IMR-90 (cell line): ENCODE measurements at regions not wholly inside any gene's neighbourhood (a gene's known extent, or its start where the extent isn't known, plus 50 kb on each side); places are given as distances from the start of the nearest gene placed in this dataset.

Source experiments
- ATAC-seq: fragments of 200-7000 bp; cut with Tn5 transposase; 2 replicates; pipeline ENCODE4 v1.9.1; 2020; ENCODE audit warnings: low read depth, mild to moderate bottlenecking, moderate library complexity
- BruUV-seq: library from RNA; stranded (reverse); fragments of 400-500 nt; replicated peaks from 2 replicates; lab custom pipeline; 2021; lab: Mats Ljungman, UMichigan
- CTCF ChIA-PET: fragments of 300-600 bp; formaldehyde crosslinking; extraction: SDS; loops from one replicate; lab custom pipeline; 2021; ENCODE audit warnings: antibody characterized with exemption; lab: Yijun Ruan, JAX
- POLR2A ChIA-PET: fragments of 300-600 bp; sonication (Branson Sonifier 250); formaldehyde crosslinking; loops from one replicate; lab custom pipeline; 2022; ENCODE audit warnings: antibody characterized with exemption; ENCODE audit not compliant: unreplicated experiment; lab: Charles Lee
- DNase-seq: peaks from one replicate; pipeline ENCODE4 v3.0.0; 2013
- H2AFZ ChIP-seq: replicated peaks from 2 replicates; pipeline ENCODE3; 2013; ENCODE audit warnings: low read length, mild to moderate bottlenecking; ENCODE audit not compliant: poor library complexity
- H2AK5ac ChIP-seq: 2 replicates; pipeline ENCODE4 v1.6.1; 2013; ENCODE audit warnings: low read depth, low read length, inconsistent platforms
- H2AK9ac ChIP-seq: replicated peaks from 2 replicates; pipeline ENCODE3; 2013; ENCODE audit warnings: mild to moderate bottlenecking, low read depth, low read length, moderate library complexity; ENCODE audit not compliant: poor library complexity
- H2BK120ac ChIP-seq: 2 replicates; pipeline ENCODE4 v1.6.1; 2013; ENCODE audit warnings: low read depth, low read length, inconsistent platforms
- H2BK15ac ChIP-seq: 3 replicates; pipeline ENCODE4 v1.6.1; 2013; ENCODE audit warnings: low read depth, low read length, inconsistent platforms
- H2BK20ac ChIP-seq: 2 replicates; pipeline ENCODE4 v1.6.1; 2013; ENCODE audit warnings: low read depth, mild to moderate bottlenecking, inconsistent platforms, low read length, moderate library complexity
- H2BK5ac ChIP-seq: 2 replicates; pipeline ENCODE4 v1.6.1; 2013; ENCODE audit warnings: mild to moderate bottlenecking, low read depth, low read length, inconsistent platforms; ENCODE audit not compliant: poor library complexity, severe bottlenecking
- H3K14ac ChIP-seq: replicated peaks from 2 replicates; pipeline ENCODE4 v1.6.1; 2013; ENCODE audit warnings: low read depth, low read length, inconsistent platforms
- H3K18ac ChIP-seq: 2 replicates; pipeline ENCODE4 v1.6.1; 2013; ENCODE audit warnings: low read depth, low read length, control low read depth
- H3K23ac ChIP-seq: 2 replicates; pipeline ENCODE4 v1.6.1; 2013; ENCODE audit warnings: low read depth, low read length, inconsistent platforms
- H3K27ac ChIP-seq: 2 replicates; pipeline ENCODE4 v1.5.1; 2013; ENCODE audit warnings: mild to moderate bottlenecking, control low read depth, low read length; ENCODE audit not compliant: insufficient read depth
- H3K27me3 ChIP-seq: 2 replicates; pipeline ENCODE4 v1.6.1; 2013; ENCODE audit warnings: low read length; ENCODE audit not compliant: control insufficient read depth, insufficient read depth
- H3K36me3 ChIP-seq: 2 replicates; pipeline ENCODE4 v1.6.1; 2013; ENCODE audit warnings: low read length, mixed read lengths; ENCODE audit not compliant: control insufficient read depth, insufficient read depth
- H3K4ac ChIP-seq: 2 replicates; pipeline ENCODE4 v1.6.1; 2013; ENCODE audit warnings: low read depth, low read length, inconsistent platforms
- H3K4me1 ChIP-seq: 2 replicates; pipeline ENCODE4 v1.6.1; 2013; ENCODE audit warnings: low read length, mixed read lengths; ENCODE audit not compliant: control insufficient read depth, insufficient read depth
- H3K4me2 ChIP-seq: 2 replicates; pipeline ENCODE4 v1.6.1; 2013; ENCODE audit warnings: low read depth, mild to moderate bottlenecking, control low read depth, low read length, moderate library complexity
- H3K4me3 ChIP-seq: 2 replicates; pipeline ENCODE4 v1.5.1; 2013; ENCODE audit warnings: low read depth, mild to moderate bottlenecking, control low read depth, low read length, moderate library complexity; ENCODE audit not compliant: insufficient read depth
- H3K56ac ChIP-seq: 2 replicates; pipeline ENCODE4 v1.6.1; 2013; ENCODE audit warnings: low read length, inconsistent platforms; ENCODE audit not compliant: insufficient read depth; ENCODE audit errors: extremely low read depth
- H3K79me1 ChIP-seq, 2 experiments: 2 replicates each; pipeline ENCODE4 v1.6.1; 2013; ENCODE audit warnings: low read length in 2 of 2, inconsistent platforms in 1 of 2, low read depth in 1 of 2
- H3K9ac ChIP-seq: 2 replicates; pipeline ENCODE4 v1.6.1; 2013; ENCODE audit warnings: low read depth, low read length, control low read depth
- H3K9me1 ChIP-seq: 2 replicates; pipeline ENCODE4 v1.6.1; 2013; ENCODE audit warnings: low read length, inconsistent platforms; ENCODE audit not compliant: insufficient read depth
- H3K9me3 ChIP-seq: 2 replicates; pipeline ENCODE4 v1.6.1; 2013; ENCODE audit warnings: low read length; ENCODE audit not compliant: control insufficient read depth, insufficient read depth
- H4K20me1 ChIP-seq: 2 replicates; pipeline ENCODE4 v1.6.1; 2013; ENCODE audit warnings: low read length, inconsistent platforms; ENCODE audit not compliant: insufficient read depth
- H4K5ac ChIP-seq: 2 replicates; pipeline ENCODE4 v1.6.1; 2013; ENCODE audit warnings: mild to moderate bottlenecking, low read depth, low read length, control low read depth
- H4K8ac ChIP-seq, 2 experiments: 2 replicates each; pipeline ENCODE4 v1.6.1; 2013; ENCODE audit warnings: low read depth in 2 of 2, low read length in 2 of 2, control low read depth in 1 of 2, inconsistent platforms in 1 of 2
- H4K91ac ChIP-seq: 2 replicates; pipeline ENCODE4 v1.6.1; 2013; ENCODE audit warnings: low read depth, low read length, inconsistent platforms; ENCODE audit not compliant: insufficient read depth
- ELK1 ChIP-seq: fragments of 150-350 bp; IDR thresholded peaks from 2 replicates; pipeline ENCODE4 v1.6.1; 2016; ENCODE audit warnings: low read depth, mild to moderate bottlenecking, low read length, moderate library complexity, borderline replicate concordance
- FOS ChIP-seq: fragments of 150-350 bp; IDR thresholded peaks from 2 replicates; pipeline ENCODE4 v1.6.1; 2016; ENCODE audit warnings: low read depth, low read length
- MAFK ChIP-seq: IDR thresholded peaks from 2 replicates; pipeline ENCODE4 v1.6.1; 2012; ENCODE audit warnings: low read depth, low read length, improper control_type of control experiment
- MAZ ChIP-seq: IDR thresholded peaks from 2 replicates; pipeline ENCODE4 v1.6.1; 2012; ENCODE audit warnings: low read depth, mild to moderate bottlenecking, low read length, improper control_type of control experiment, moderate library complexity, borderline replicate concordance
- MXI1 ChIP-seq: IDR thresholded peaks from 2 replicates; pipeline ENCODE4 v1.6.1; 2012; ENCODE audit warnings: low read depth, mild to moderate bottlenecking, low read length, moderate library complexity, borderline replicate concordance
- POLR2A ChIP-seq: IDR thresholded peaks from 2 replicates; pipeline ENCODE4 v1.6.1; 2012; ENCODE audit warnings: mild to moderate bottlenecking, low read depth, low read length
- RAD21 ChIP-seq: IDR thresholded peaks from 2 replicates; pipeline ENCODE4 v1.6.1; 2012; ENCODE audit warnings: low read length, improper control_type of control experiment
- WGBS, 2 experiments: methylation state at CpG; one replicate each; pipeline versions ENCODE4 v1.1.5 to v1.1.7; 2013; ENCODE audit warnings: missing lambda C conversion rate in 2 of 2; ENCODE audit not compliant: insufficient read length in 1 of 2; ENCODE audit errors: extremely low coverage in 2 of 2; 5-methylcytosine and 5-hydroxymethylcytosine counted together
- dilution Hi-C: fragments of 300-500 bp; cut with HindIII; formaldehyde crosslinking; loops from one replicate; pipeline ENCODE4 v1.14.3; 2018; ENCODE audit warnings: low sequenced_read_pairs; ENCODE audit not compliant: unreplicated experiment
- in situ Hi-C: fragments of 300-500 bp; cut with MboI; formaldehyde crosslinking; loops from 3 replicates; pipeline ENCODE4 v1.14.3; 2019; ENCODE audit warnings: low sequenced_read_pairs, inconsistent platforms, mixed read lengths
- intact Hi-C: fragments of 100-400 bp; cut with micrococcal nuclease; formaldehyde crosslinking; loops from 2 replicates; pipeline ENCODE4 v1.10.0; 2022
- TF ChIP-seq, protein P1 (sequence below): conservative IDR thresholded peaks from 2 replicates; pipeline ENCODE4 v1.5.1; 2012; ENCODE audit warnings: mild to moderate bottlenecking, low read depth, low read length, improper control_type of control experiment

- DNase-seq (peak; percentile 99), ATAC-seq (peak; percentile 100)
- H2AK5ac ChIP-seq = no peak overlapping the region
- H3K27me3 ChIP-seq = no peaks in the 10 kb centered on the region
- H3K4me3 ChIP-seq = peak overlapping the region; percentile 65
- no peak overlapping the region for H2BK20ac ChIP-seq
- H3K36me3 ChIP-seq = no peaks in the 10 kb centered on the region
- TF ChIP-seq FOS (peak; percentile 39; the same call in 1 of the 2 replicates), POLR2A (peak; percentile 67; the same call in 1 of the 2 replicates), ELK1 (no peak), MXI1 (peak; percentile 48; the same call in 1 of the 2 replicates), MAZ (no peak), RAD21 (no peak), MAFK (no peak)
- TF ChIP-seq, protein P1, sequence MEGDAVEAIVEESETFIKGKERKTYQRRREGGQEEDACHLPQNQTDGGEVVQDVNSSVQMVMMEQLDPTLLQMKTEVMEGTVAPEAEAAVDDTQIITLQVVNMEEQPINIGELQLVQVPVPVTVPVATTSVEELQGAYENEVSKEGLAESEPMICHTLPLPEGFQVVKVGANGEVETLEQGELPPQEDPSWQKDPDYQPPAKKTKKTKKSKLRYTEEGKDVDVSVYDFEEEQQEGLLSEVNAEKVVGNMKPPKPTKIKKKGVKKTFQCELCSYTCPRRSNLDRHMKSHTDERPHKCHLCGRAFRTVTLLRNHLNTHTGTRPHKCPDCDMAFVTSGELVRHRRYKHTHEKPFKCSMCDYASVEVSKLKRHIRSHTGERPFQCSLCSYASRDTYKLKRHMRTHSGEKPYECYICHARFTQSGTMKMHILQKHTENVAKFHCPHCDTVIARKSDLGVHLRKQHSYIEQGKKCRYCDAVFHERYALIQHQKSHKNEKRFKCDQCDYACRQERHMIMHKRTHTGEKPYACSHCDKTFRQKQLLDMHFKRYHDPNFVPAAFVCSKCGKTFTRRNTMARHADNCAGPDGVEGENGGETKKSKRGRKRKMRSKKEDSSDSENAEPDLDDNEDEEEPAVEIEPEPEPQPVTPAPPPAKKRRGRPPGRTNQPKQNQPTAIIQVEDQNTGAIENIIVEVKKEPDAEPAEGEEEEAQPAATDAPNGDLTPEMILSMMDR = no peak
- H4K91ac ChIP-seq = no peak overlapping the region
- peak overlapping the region; percentile 76 for H3K23ac ChIP-seq
- peak overlapping the region; percentile 23 for H3K14ac ChIP-seq
- peak overlapping the region; percentile 72; the same call in 1 of the 2 replicates for H3K9ac ChIP-seq
- no peaks in the 10 kb centered on the region for H3K4me1 ChIP-seq
- BruUV-seq = no TSS peak
- H4K20me1 ChIP-seq = no peaks in the 10 kb centered on the region
- peak overlapping the region; percentile 90 for H3K4me2 ChIP-seq
- H4K5ac ChIP-seq = no peak overlapping the region
- no peak overlapping the region for H2BK15ac ChIP-seq
- no peak overlapping the region for H3K18ac ChIP-seq
- H3K4ac ChIP-seq = peak overlapping the region; percentile 14; the same call in 1 of the 2 replicates
- peak overlapping the region; percentile 1 for H2AK9ac ChIP-seq
- 0 out of 2 replicates have a peak overlapping the region, but pooled peaks have one; percentile 0 for H2BK120ac ChIP-seq
- WGBS, 2 experiments = 0% methylated on average over 13 of the region's 60 CpGs; no CpG with 5 or more reads in 1 of the 2 experiments
- dilution Hi-C loops = no loop called here
- in situ Hi-C loops = loop anchor here (10.0 kb wide), 2 partner anchors 270 to 400 kb away; no protein-coding TSS in a partner anchor
- no peaks in the 10 kb centered on the region for H3K9me3 ChIP-seq
- intact Hi-C loops = loop anchor here (5.0 to 10.0 kb wide), 6 partner anchors 118 to 540 kb away; no protein-coding TSS in a partner anchor
- ChIA-PET CTCF (interaction anchor here (0.6 to 1.3 kb wide), 3 partner anchors 10 to 788 kb away, joined by 3 to 4 read pairs (median 4); no protein-coding TSS in a partner anchor), POLR2A (no interaction called here)
- peaks cover 0 to 6% of the 10 kb centered on the region in 2 experiments; a peak in 1 of 4 replicates for H3K79me1 ChIP-seq
- H3K56ac ChIP-seq = peak overlapping the region; percentile 42; the same call in 1 of the 2 replicates
- H3K27ac ChIP-seq = peak overlapping the region; percentile 26; the same call in 1 of the 2 replicates
- no peak overlapping the region for H2BK5ac ChIP-seq
- peak overlapping the region; percentile 55 to 60 for H4K8ac ChIP-seq
- no peaks in the 10 kb centered on the region for H3K9me1 ChIP-seq
- H2AFZ ChIP-seq = peak overlapping the region; percentile 97
Measured at GRCh38 chr16:72664509-72665408, 383.2 kb downstream of the ZFHX3 start.
